HG03575 (cell line): ENCODE measurements at regions not wholly inside any gene's neighbourhood (a gene's known extent, or its start where the extent isn't known, plus 50 kb on each side); places are given as distances from the start of the nearest gene placed in this dataset.
"Not testable (repeated sequence)": the region's sequence is repeated elsewhere in the genome, so short reads cannot be mapped to it uniquely, and the experiment has no call there.

Experiments
- ATAC-seq: cut with Tn5 transposase; IDR thresholded peaks from one replicate; pipeline ENCODE4 v1.9.1; 2021; ENCODE audit not compliant: unreplicated experiment, insufficient number of reproducible peaks, low FRiP score; ENCODE audit errors: extremely low read depth

DNA sequence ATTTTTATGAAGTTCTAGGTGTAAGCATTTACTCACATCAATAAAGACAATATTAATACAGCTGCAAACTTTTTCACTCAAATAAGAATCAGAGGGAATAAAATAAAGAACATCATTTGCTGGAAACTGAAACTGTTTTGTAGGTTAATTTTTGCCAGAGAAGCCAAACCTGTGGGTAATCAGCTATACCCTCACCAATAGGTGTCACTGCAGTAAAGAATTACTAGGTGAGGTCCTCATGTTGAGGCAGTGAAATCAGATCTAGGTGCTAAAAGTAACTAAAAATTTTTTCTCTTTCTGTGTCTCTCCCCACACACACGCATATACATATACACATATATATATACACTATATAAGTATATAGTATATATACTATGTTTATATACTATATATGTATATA lies 1016.3 kb upstream of the SEMA6A start:
- no peak for ATAC-seq

DNA sequence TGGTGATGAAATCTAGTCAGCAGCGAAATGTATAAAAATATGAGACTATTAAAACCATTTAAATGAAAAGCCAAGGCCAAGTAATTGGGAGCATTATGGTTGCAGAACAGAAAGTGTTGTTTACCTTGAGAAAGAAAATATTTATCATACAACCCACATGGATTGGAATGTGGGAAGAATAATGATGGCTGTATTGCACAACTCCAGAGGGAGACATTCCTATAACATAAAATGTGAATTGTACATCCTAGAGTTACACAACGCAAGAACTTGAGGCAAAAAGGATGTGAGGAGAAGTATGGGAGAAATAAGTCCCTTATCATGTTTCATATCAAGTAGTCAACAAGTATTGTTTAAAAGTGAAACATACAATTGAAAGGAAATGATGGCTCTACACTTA lies 1014.0 kb upstream of the SEMA6A start:
- ATAC-seq = no peak

DNA sequence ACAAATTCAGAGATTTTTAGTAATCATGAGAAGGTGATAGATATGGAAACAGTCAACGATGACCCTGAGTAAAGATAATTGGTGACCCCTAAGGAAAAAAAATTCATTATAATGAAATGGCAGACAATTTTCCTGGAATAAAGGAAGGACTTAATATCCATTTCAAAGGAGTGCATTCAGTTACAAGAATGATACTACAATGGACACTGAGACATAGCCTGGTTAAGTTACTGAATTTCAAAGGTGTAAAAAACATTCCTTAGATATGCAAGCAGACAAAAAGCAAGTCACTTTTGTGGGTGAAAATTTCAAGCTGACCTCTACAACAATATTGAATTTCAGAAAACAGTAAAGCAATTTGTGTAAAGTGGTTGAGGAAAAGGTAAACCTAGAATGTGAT lies 1012.5 kb upstream of the SEMA6A start:
- ATAC-seq = no peak

DNA sequence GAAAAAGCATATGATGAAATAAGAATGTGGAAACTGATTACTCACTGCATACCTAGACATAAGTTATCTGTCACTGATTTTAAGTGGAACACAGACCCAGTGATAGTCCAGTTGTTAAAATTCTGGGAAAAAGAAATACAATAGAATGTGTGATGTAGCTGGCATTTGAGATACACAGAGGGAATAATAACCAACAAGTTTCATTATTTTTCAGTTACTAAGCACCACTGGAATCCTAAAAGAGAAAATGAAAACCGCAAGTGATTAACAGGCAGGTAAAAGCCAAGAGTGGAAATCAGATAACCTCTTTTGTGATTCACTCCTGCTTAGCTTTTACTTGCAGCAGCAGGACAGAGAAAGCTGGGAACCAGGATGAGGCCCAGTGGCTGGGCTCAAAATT lies 994.0 kb upstream of the SEMA6A start:
- ATAC-seq = no peak

DNA sequence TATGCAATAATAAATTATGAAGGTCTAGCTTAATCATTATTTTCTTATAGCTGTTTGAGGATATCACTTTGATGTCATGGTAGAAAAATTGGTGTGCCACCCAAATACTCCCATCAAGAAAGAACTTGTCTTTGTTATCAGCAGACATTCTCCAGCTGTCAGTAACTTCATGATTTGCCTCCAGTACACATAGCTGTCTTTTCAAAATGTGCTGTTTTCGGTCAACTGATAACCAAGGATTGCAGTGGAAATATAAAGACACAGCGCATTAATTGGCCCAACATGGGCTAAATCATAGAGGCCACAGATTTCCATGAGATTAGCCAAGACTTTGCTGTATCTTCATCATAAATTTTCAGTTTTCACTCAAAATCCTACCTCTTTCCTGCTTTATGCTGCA lies 993.5 kb upstream of the SEMA6A start:
- ATAC-seq = no peak

DNA sequence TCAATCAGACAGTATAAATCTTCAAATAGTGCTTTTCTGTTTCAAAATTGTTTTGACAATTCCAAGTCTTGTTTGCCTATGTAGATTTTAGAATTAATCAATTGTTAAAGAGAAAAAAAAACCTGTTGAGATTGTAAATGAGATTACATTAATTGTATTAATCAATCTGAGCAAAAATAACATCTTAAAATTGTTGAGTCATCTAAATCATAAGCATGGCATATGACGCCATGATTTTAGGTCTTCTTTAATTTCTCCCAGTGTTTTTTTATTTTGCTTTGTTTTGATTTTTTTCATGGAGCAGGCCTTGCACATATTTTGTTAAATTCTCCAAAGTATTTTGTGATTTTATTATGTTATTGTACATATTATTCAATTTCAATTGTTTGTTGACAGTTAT lies 988.0 kb upstream of the SEMA6A start:
- ATAC-seq = no peak

DNA sequence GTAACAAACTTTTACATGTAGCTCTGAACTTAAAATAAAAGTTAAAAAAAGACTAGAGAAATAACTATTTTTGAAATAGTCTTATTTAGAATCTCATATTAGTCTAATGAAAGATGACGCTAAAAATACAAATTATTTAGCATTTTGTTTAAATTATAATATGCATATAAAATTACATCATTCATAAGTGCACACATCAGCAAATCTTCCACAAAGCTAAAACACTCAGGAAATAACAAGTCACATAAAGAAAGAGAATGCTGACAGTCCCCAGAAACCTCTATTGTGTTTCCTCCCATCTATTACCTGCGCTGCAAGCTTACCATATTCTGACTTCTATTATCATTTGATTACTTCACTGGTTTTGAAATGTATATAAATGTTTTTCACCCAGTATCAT lies 986.9 kb upstream of the SEMA6A start:
- no peak for ATAC-seq

DNA sequence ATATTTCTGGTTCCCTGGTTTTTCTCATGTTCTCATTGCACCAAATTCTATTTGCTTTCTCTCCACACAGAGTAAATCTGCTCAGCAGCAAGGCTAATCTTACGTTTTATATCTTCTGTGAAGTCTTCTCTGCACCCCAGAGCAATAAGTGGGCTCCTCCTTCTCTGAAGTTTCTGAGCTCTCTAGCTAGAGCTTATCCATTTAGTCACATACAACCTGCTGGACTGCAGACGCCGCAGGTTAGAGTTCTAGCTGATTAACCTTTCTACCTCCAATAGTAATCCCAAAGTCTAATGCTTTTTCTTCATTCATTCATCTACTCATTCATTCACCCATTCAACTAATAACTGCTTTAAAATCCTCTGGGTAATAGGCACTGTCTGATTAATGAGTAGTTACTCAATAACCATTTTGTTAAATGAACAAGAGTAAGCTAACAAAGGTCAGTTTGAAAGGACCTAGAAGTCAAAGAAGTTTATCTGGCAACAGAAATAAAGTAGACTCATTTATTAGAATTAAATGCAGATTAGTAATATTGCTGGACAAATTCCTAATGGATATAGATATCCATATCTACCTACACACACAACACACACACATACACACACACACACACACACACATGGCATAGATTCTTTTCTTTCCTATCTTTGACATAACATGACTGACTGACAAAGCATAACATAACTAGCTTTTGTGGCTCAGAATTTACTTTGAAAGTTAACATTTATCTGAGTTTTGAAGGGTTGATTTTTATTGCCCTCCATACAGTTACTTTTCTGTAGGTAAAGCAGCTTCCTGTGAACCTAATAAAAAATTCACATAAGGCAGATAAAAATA lies 984.6 kb upstream of the SEMA6A start:
- ATAC-seq = no peak

DNA sequence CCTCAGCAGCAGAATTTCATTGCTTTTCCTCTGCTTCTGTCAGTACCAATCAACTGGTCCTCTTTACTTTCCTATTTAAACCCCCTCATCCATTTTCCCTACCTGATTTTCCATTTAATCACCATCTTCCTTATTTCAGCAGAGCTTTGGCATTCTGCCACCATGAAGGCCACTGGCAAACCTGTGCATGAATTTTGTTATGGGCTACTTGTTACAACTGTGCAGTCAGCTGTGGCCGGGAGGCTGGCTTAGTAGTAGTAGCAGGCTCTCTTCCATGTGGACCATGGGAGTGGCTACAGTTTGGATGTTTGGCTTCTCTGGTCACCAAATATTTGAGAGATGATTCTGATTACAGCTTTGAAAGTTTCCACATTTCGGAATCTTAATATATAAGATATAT lies 976.6 kb upstream of the SEMA6A start:
- no peak for ATAC-seq

DNA sequence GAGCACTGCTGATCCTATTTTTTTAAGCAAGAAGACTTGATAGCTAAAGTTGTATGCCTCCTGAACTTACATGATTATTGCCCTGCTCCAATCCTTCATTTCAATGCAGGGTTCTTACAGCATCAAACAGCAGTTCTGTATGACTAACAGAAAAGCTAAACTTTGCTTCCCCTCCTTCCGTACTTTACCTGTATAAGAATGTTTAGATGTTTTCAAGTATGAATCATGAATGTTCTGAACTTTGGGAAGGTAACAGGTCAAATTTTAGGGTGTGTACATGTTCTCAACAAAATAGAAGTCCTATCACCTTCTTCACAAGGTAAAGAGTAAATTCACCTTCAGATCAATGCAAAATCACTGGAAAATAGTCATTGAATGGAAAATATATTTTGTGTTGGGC lies 972.6 kb upstream of the SEMA6A start:
- ATAC-seq = no peak

DNA sequence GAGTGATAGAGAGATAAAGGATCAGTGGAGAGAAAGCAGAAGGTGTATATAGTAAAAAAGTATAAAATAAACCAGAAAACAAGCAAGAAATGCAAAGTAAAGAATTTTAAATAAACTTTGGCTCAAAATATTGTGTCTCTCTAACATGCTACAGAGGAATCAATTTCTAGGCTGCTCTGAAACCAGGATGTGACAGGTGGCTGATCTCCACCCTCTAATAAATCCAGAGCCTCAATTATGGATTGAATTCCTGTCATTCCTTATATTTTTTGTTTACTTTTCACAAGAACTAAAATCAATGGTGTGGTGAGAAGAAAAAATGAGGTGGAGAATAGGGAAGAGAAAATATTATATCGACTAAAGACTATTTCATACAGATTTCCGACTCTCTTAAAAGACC lies 965.1 kb upstream of the SEMA6A start:
- ATAC-seq = no peak

DNA sequence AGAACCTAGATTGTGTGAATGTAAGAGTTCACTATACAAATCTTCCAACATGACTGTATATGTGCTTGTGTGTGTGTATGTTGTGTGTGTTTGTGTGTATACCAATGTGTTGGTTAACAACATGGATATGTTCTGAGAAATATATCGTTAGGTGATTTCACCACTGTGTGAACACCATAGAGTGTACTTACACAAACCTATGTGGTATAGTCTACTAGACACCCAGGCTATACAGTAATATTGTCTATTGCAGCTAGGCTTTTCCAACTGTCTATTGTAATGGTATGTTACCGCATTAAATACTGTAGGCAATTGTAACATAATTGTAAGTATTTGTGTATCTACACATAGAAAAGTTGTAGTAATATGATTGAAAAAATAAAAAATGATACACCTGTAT lies 959.2 kb upstream of the SEMA6A start:
- no peak for ATAC-seq

DNA sequence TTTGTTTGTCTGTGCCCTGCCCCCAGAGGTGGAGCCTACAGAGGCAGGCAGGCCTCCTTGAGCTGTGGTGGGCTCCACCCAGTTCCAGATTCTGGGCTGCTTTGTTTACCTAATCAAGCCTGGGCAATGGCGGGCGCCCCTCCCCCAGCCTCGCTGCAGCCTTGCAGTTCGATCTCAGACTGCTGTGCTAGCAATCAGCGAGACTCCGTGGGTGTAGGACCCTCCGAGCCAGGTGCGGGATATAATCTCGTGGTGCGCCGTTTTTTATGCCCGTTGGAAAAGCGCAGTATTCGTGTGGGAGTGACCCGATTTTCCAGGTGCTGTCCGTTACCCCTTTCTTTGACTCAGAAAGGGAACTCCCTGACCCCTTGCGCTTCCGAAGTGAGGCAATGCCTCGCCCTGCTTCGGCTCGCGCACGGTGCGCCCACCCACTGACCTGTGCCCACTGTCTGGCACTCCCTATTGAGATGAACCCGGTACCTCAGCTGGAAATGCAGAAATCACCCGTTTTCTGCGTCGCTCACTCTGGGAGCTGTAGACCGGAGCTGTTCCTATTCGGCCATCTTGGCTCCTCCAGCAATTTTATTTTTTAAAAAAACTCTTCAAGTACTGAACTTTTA lies 958.5 kb upstream of the SEMA6A start:
- ATAC-seq = not testable (repeated sequence)

DNA sequence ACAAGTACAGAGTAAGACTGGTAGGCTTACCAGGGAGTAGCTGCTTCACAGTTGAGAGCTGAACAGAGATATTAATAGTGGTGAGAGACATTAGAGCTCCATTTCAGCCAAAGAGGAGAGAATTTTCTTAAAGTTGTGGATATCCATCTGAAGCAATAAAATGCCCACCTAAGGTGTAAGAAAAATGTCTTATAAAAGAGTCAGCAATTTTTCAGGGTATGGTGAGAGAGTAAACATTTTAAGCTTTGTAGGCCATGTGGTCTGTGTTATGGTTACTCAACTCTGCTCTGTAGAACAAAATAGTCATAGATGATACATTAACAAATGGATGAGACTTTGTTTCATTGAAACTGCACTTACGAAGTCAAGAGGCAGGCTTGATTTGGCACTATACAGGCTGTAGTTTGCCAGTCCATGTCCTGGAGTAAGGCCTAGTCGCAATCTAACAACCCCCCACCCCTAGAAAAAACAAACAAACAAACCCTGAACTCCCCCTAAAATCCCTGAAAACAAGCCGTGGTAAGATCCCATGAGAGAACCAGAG lies 945.4 kb upstream of the SEMA6A start:
- no peak for ATAC-seq

DNA sequence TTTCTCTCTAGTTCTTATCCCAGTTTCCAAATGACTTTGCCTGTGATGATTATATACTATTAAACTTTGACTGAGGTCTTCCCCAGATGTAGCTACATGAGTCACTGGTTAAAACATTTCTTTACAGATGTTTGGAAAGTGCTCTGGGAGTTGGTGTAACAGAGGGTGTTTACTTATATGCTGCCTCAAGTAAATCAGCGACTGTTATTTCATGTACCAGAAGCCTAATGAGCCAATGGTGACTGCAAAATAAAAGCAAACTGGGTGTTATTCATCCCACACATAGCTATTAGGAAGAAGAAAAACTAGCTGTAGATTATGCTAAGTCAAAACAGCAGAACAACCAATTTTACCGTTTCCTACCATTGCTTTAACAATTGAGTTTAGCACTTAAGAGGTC lies 929.7 kb upstream of the SEMA6A start:
- no peak for ATAC-seq

DNA sequence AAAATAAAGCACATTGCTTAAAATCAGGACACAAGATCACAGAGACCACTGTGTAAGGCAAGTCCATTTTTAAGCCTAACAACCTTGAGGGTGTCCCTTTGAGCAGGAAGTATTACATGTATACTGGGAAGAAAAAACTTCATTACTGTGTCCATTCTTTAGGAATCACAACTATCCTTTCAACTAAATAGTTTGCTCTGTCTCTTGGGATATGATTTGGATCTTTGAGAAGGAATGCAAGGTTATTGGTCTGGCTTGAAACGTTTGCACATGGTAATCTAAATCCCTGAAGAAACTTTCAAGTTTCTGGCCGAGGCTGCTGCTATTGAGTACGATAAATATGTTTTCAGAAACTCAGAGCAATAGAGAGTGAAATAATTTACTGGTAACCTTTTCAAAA lies 923.0 kb upstream of the SEMA6A start:
- no peak for ATAC-seq

DNA sequence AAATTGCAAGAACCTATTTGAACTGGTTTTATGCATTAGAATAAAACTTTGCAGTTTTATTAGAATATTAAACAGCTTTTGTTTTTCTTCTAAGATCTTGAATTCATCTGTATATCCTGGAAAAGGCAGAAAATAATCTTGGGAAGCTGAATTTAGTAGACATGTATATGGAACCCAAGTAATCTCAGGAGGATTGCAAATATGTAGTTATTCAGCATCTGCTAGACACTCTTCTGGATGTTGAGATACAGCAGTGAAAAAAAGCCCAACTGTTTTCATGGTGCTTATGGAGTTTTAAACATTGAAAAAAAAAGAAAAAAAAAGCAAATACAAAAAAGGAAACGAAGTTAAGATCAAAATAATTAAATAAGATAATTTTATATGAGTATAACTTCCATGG lies 922.2 kb upstream of the SEMA6A start:
- no peak for ATAC-seq

DNA sequence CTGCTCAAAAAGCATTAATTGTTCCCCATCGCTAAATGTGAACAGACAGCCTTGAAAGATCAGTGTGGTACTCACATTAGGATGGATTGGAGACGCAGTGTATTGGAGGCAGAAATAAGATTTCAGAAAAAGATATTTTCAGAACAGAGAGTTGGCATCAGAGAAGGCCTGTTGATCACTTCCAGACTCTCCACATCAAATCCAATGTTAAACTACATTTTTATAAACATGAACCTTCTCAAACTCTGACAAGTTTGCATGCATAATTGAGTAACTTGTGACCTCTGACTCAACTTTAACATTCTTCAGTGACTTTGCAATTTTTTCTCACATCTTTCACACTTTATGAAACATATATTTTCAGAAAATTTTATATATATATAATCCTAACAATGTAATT lies 919.6 kb upstream of the SEMA6A start:
- ATAC-seq = no peak

DNA sequence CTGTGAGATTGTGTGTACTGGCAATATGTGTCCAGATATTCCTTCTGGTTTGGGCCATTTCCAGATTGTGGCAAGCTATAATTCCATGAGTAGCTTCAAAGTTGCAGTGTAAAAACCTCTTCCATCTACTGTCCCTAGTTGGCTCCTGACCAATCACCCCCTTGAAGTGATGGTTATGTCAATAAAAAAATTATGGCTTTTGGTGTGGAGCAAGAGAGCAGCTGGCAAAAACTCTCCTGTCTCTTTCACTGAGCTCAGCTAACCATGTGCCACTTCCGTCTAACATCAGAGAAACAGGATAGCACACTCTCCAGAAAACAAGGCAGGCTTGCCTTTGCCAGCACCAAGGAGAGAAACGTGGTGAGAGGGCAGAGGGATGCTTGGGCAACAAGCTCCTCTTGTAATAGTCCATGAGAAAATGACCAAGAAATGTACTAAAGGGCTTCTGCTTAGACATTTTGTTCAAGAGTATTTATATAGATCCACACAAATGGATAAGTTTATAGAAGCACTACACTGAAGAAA lies 914.4 kb upstream of the SEMA6A start:
- ATAC-seq = no peak

DNA sequence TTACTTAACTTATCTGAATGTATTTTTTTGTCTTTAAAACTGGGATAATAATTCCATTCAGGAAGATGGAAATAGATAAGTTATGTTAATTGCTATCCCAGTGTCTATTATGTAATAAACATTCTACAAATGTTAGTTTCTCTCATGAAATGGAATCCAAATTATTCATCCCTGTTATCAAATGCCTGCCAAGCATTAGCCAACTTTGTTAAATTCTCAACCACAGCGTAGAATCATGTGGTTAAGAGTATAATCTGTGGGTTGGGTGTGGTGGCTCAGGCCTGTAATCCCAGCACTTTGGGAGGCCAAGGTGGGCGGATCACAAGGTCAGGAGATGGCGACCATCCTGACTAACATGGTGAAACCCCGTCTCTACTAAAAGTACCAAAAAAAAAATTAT lies 912.9 kb upstream of the SEMA6A start:
- ATAC-seq = no peak
